ENCODE measurements at regions not wholly inside any gene's neighbourhood (a gene's known extent, or its start where the extent isn't known, plus 50 kb on each side); places are given as distances from the start of the nearest gene placed in this dataset.

DNA sequence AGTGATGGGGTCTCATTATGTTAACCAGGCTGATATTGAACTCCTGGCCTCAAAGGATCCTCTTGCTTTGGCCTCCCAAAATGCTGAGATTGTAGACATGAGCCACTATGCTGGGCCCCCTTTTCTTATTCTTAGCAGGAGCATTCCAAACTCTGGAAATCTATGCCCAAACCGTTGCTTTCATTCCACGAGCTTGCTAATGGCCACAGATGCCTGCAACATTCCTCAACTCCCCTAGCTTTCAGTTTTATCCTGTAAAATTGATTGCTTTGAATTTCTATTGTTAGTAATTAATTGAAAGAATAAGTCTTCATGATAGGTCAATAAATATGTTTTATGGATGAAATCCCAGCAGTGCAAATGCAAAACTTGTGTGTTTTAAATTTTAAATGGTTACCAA is 564.8 kb upstream of the WWC1 start:
- no peak for DNase-seq

GRCh38 chr5:167730121-167730520 is 561.3 kb upstream of the WWC1 start:
- DNase-seq, result no peak

DNA sequence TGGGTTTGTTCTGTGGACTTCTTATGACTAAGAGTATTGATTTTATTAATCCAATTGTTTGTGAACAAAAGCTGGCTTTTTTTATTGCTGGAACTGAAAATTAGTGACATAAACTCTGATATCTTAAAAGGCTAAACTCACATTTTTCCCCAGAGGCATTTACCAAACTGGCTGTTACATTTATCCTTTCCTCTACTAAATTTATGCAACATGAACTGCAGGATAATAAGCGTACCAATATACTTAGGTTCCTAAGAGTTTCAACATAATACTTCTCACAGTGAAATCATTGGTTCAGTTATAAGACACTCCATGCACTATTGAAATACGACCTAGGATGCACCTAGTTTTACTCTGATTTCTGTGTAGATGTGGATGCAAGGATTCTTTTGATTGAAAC is 560.8 kb upstream of the WWC1 start:
- DNase-seq, result no peak

DNA sequence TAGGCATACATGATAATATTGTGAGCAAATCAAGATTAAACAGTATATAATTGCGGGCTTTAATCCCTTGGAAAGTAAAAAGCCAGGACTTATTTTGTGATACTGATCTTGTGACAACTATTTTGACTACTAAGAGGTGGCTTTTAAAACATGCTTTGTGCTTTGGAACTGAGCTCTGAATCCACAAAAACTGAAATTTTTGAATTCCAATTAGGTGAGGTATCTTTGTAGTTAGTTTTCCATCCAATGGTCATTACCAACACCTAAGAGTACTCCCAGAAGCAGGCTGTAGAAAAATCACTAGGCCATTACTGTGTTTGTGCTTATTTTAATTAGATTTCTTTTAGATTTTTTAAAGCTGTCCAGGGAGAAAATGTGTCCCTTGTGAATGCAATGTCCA is 559.5 kb upstream of the WWC1 start:
- no peak for DNase-seq

DNA sequence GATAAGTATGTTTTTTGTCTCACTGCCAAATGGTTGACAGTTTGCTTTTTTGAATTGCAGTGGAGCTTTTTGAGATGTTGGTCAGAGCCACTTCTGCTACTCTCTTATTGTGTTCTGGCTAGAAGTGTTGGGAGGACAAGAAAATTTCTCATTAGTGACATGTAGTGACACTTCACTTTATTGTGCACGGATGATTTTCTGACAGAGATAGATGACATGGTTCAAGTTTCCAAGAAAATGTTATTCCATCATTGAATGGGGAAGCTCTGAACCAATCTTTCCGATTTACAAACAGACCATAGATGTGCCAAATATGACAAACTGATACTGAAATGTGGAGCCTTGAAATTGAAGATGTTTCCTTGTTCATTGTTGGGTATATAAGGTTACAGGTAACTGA is 558.9 kb upstream of the WWC1 start:
- no peak for DNase-seq

GRCh38 chr5:167736992-167737391 is 554.5 kb upstream of the WWC1 start:
- DNase-seq, result no peak

DNA sequence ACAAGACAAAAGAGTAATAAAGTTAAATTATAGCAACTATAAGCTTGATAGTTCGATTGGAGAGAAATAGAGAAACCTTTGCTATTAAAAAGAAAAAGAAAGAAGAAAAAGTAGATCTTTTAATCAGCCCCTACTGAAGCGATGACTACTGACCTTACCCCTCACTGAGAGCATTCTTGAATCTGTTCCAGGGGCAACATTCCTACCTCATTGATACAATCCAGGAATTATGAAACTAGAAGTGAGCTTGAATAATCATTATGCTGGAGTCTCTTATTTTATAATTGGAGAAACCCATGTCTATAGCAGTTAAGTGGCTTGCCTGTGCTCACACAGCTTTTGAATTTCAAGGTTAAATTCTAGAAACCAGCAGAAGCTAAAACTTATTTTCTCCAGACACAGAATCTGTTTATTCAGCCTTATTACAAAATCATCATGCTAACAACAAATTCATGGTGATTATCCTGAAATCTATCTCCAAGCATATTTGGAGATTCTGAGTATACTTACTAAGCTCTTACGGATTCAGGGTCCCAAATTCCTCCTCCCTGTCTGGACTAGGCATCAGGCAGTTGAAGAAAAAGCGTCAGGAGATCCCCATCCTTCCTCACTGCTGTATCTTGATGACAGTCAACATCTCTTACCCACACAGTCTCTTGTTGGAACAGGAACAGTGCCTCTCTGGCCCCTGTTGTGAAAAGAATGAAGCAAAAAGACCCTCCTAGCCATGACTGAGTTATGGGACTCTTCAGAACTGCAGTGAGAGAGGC is 547.6 kb upstream of the WWC1 start:
- DNase-seq, result no peak

- no peak for DNase-seq
These were observed 545.6 kb upstream of the WWC1 start for GRCh38 chr5:167745868-167746267.

- no peak for DNase-seq
These were observed 540.9 kb upstream of the WWC1 start for GRCh38 chr5:167750586-167750985.

GRCh38 chr5:167752936-167753335 is 538.5 kb upstream of the WWC1 start:
- no peak for DNase-seq

DNA sequence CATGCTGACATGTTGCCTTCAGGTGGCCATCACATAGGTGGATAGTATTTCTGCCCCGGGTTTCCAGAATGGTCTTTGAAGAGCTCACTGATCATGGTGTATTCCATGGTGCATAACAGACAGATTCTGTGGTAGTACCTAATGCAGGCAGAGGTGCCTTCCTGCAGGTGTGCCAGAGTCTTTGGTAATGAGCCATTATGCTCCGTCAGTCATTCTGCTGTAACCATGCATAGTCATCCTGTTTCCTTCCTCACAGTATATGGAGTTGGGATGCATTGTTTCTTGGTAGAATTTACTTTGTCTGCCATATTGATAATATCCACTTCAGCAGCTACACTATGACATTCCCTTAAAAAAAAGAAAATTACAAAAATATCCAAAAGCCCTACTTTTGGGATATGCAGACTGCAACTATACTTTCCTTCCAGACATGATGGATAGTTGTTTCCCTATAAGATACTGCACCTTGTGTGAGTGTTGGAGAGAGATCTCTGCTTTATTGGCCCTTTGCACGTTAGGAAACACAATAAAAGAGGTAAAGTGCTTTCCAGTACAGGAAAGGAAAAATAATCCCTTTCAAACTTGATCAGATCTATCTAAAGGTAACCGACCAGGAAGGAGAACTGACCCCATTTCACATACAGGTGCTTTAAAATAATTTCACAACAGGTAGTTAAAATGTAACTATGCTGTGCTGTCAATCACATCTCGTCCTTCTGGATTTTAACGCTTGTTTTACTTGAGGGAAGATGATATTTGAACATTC is 537.5 kb upstream of the WWC1 start:
- no peak for DNase-seq

- no peak for DNase-seq
These were observed 536.9 kb upstream of the WWC1 start for GRCh38 chr5:167754501-167755021.

DNA sequence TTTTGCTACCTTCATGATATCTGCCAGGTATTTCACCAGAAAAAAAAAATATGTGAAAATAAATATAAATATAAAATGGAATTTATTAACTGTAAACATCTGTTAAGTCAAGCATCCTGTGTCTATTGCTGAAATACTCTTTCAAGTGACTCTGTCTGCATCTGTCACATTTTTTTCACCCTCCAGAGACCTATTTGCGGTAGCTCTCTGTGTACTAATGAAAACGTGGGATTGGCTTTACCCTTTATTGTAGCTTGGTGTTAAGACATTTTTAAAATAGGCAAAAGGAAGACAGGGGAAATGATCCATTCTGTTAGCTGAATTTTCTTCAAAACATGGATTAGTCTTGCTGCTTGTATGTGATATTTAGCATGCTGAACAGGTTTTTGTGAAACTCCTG is 536.0 kb upstream of the WWC1 start:
- no peak for DNase-seq

DNA sequence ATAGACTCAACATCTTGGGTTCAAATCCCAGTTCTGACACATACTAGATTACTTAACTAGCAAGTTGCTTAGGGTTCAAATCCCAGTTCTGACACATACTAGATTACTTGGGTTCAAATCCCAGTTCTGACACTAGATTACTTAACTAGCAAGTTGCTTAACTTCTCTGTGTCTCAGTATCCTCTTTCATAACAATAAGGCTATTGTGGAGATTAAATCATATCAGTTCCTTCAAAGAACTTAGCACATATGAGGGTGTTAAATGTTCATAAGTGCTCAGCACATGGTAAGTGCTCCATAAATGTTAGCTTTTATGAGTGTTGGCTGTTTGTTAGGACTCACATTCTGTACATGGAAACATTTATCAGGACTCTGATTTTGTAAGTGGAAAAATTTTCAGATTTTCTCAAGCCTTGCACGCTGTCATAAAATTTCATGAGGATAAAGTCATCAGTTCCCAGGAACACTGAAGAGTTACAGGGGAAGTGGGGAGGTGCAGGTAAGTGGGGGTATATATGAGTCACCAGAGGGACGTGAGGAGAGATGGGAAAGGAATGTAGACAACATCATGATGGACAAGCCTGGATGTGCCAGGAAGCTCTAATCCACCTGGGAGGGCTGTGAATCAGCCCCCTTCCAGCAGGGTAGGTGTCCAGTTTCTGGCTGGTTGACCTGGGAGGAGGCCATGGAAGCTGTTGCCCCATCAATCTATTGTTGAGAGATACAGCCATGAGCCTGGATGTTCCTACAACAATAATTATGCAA is 532.2 kb upstream of the WWC1 start:
- DNase-seq, result no peak

DNA sequence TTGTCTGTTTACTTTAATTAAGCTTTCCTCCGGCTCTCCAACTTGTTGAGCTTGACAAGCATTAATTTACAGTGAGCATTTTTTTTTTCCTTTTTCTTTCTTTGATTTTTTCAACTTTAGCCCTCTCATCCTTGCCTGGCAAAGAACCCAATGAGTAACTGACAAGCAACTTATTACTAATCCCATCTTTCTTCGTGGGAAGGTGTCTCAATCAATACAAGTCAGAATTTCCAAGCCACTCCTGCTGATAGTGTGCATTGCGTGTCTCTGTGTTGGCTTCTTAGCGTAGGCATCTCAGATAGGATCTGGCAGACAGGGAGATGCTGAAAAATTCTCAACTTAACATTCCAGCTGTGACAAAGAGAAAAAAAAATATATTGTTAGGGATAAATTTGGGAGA is 527.7 kb upstream of the WWC1 start:
- no peak for DNase-seq

- DNase-seq, result no peak
These were observed 526.7 kb upstream of the WWC1 start for GRCh38 chr5:167764641-167765289.

DNA sequence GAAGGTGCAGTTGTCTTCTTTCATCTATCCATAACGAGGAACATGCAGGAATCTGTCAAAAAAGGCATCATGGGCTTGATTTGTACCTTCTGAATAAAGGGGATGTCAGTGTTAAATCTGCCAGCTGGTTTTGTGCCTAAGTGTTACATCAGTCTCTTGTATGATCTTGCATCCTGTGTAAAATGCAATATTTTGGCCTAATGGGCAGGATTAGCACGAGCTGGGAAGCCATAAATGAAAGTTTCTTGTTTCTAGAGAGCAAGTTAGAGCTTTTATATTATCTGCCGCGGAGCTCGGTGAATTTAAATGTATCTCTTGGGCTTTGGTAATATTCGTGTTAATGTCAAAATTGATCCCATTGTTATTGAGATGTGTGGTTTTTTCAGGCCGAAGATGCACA is 526.1 kb upstream of the WWC1 start:
- DNase-seq, result no peak

DNA sequence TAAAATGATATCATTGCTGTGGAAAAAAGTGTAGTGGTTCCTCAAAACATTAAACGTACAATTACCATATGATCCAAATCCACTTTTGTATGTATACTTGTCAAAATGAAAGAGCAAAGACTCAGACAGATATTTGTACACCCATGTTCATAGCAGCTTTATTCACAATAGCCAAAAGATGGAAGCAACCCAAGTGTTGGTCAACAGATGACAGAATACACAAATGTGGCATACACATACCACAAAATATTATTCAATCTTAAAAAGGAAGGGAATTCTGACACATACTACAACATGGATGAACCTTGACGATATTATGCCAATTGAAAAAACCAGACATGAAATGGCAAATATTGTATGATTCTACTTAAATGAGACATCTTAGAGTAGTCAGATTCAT is 524.5 kb upstream of the WWC1 start:
- no peak for DNase-seq

- DNase-seq, result no peak
These were observed 523.6 kb upstream of the WWC1 start for GRCh38 chr5:167767795-167768194.

DNA sequence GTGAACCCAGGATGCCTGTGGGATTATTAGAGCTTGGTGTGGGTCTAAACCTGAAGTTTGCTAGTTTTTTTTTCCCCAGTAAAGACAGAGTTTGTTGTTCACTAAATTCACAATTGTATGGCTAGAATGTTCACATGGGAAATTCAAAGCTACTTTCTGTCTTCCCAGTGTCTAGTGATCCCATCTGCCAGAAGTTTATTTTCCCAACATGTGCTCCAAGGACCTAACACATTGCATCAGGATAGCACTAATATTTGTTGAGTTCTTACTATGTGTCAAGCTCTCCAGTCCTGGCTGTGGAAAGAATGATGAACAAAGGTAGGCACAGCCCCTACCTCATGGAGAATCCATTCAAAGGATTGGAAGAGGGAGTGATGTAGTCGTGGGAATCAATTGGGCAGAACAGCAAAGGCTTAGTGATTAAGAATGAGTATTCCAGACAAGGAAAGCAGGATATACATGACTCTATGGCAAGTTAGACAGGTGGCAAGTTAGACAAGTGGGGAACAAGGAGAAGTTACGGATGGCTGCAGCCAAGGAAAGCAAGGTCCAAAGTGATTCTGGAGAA is 521.5 kb upstream of the WWC1 start:
- no peak for DNase-seq

DNA sequence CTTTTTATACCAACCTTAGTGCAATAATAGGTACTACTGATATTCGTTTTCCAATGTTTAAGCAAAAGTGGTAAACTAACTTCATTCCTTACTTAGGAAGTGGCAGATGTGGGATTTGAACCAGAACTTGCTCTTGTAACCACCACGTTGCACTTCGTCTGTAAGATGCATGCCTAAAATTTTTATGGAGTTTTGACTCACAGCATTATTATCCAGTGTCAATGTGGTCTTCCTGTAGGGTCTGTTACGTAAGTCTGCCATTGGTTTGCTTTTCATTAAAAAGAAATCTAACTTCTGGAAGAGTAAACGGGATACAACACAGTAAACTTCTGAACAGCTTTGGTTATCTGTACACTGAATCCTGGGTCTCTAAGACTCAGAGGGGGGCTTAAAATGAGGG is 521.0 kb upstream of the WWC1 start:
- no peak for DNase-seq

- DNase-seq, result no peak
These were observed 519.9 kb upstream of the WWC1 start for GRCh38 chr5:167771571-167771970.
